Coronary artery (tissue), 2 donors: ENCODE measurements at regions not wholly inside any gene's neighbourhood (a gene's known extent, or its start where the extent isn't known, plus 50 kb on each side); places are given as distances from the start of the nearest gene placed in this dataset.
"Not testable (repeated sequence)": the region's sequence is repeated elsewhere in the genome, so short reads cannot be mapped to it uniquely, and the experiment has no call there.

Source experiments
- DNase-seq: peaks from one replicate; pipeline ENCODE4 v3.0.0-alpha.2; 2017; ENCODE audit warnings: low spot score
- H3K27ac ChIP-seq, 2 donors: fragments of 200-600 bp; sonication (generic); one replicate each; pipeline ENCODE4 v1.5.1; 2016 to 2019
- H3K4me3 ChIP-seq: fragments of 200-600 bp; sonication (generic); 2 replicates; pipeline ENCODE4 v1.5.1; 2016; ENCODE audit warnings: mild to moderate bottlenecking, moderate library complexity
- TF ChIP-seq, protein P1 (sequence below): fragments of 200-600 bp; sonication (generic); IDR thresholded peaks from one replicate; pipeline ENCODE4 v1.5.1; 2019; ENCODE audit warnings: antibody characterized with exemption

DNA sequence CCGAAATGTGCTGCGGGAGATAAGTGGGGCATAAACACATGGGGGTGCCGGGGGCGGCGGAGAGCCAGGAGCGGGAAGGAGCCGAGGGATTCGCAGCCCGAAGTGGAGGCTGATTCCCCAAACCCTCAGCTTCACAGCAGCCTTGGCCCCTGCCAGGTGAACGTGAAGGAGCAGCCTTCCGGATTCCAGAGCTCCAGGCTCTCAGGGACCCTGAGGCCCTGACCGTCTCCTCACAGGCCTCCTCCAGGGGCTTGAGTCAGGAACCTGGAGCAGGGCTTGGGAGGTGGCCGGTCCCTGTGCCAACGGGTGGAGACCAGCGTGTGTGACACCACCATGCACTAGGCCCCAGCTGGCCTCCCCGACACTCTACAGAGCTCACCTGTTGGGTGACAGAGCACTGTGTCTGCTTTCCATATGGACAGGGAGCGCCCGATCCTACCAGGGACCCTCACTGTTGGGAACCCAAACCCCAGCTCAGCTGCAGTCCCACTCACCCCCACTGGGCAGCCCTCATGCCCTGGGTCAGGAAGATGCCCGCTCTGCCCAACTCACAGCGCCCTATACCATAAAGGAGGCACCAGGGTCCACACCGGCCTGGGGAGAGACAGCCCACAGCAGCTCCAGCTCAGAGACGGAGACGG is 117.6 kb upstream of the OTOS start:
- H3K4me3 ChIP-seq, result no peak overlapping the region
- DNase-seq, result no peak
- TF ChIP-seq, protein P1, sequence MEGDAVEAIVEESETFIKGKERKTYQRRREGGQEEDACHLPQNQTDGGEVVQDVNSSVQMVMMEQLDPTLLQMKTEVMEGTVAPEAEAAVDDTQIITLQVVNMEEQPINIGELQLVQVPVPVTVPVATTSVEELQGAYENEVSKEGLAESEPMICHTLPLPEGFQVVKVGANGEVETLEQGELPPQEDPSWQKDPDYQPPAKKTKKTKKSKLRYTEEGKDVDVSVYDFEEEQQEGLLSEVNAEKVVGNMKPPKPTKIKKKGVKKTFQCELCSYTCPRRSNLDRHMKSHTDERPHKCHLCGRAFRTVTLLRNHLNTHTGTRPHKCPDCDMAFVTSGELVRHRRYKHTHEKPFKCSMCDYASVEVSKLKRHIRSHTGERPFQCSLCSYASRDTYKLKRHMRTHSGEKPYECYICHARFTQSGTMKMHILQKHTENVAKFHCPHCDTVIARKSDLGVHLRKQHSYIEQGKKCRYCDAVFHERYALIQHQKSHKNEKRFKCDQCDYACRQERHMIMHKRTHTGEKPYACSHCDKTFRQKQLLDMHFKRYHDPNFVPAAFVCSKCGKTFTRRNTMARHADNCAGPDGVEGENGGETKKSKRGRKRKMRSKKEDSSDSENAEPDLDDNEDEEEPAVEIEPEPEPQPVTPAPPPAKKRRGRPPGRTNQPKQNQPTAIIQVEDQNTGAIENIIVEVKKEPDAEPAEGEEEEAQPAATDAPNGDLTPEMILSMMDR, result no peak
- peak overlapping the region; percentile 94 to 97 for H3K27ac ChIP-seq

DNA sequence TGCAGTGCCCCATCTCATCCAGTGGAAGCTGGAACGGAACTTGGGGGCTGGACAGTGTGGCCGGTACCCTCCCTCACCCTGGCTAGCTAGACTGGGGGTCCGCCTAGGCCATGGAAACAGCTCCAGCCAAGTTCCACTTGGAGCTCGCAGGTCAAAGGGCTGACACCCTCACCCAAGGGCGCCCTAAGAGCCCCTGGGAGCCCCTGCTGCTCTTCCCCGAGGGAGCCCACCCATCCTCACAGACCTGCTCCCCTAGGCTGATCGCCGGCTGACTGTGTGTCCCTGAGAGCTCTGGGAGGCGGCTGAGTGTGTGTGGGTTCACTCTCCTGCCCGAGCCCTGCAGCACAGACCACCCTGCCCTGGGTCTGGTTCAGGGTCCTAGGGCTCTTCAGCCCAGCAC is 118.2 kb upstream of the OTOS start:
- DNase-seq, result no peak
- TF ChIP-seq, protein P1, result no peak
- H3K4me3 ChIP-seq, result peak overlapping the region; percentile 20
- peak overlapping the region; percentile 94 to 97 for H3K27ac ChIP-seq

DNA sequence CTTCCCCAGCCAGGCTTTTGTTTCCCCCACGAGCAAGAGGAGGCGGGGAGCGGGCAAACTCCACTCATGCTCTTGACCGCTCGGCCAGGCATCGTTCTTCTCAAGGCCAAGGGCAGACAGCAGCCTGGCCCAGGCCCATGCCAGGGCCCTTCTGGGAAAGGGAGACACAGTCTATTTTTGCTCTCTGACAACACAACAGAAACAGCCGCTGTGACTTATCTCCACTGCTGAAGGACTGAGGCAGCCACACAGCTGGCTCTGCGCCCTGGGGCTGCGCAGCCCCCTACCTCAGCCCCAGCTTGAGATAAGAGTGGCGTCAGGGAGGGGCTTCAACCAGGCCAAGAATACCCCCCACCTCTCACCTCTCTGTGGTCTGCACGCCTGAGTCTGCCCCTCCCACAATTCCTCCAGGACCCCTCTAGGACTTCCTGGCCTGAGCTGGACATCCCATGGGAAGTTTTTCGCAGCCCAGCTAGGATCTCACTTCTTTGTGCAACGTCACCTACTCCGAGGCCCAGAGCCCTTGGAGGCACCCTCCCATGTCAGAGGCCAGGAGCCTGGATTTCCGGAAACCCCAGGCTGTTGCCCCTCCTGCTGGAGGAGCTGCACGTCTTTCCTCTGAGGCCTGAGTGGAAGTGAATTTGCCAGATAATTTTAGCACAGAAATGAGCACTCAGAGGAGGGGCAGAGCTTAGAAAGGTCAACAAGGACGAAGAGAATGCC is 118.9 kb upstream of the OTOS start:
- Histone ChIP-seq H3K27ac (peak overlapping the region; percentile 94 to 97), H3K4me3 (peak overlapping the region; percentile 20)
- DNase-seq, result peak; percentile 95
- TF ChIP-seq, protein P1, result no peak

DNA sequence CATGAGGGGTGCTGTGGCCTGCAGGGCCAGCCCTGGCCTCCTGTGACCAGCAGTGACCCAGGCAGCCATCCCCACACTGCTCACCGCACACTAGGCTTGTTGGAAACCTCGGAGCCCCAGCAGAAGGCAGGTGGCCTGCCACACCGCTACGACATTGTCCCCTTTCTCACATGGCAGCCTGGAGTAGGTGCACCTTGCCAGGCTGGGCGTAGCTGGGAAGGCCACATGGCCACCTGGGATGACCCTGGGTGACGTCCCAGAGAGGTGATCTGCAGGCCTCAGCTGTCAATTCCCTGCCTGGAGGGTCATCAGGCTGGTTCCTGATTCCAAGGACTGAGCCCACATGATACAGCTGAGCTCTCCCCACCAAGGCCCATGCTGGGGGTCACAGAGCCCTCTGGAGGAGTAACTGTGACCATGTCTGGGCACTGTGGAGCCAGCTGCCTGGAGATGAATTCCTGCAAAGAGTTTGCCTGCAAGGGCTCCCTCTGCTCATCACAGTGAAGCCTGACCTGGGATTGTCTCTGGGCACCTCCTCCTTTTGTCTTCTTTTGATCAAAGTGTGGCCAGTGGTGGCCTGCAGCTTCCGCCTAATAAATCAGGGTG is 119.6 kb upstream of the OTOS start:
- TF ChIP-seq, protein P1, result no peak
- Histone ChIP-seq H3K4me3 (peak overlapping the region; percentile 19), H3K27ac (peak overlapping the region; percentile 94 to 97)
- peak; percentile 75 for DNase-seq

DNA sequence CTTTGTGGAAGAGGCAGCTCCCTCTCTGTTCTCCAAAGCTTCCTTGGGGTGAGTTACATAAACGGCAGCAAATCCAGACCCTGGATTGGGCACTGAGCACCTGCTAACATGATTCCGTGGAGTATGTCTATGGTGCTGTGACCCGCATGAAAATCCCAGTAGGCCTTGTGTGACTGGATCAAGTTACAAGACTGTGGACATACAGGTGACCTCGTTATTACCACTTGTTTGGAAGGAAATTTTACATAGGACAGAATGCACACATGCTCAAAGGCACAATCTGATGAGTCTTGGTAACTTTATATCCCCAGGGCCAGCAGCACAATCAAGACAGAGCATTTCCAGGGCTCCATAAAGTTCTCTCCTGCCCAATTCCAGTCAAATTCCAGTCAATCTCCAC is 120.2 kb upstream of the OTOS start:
- Histone ChIP-seq H3K27ac (peak overlapping the region; percentile 94 to 97), H3K4me3 (no peak overlapping the region)
- TF ChIP-seq, protein P1, result no peak
- DNase-seq, result no peak

DNA sequence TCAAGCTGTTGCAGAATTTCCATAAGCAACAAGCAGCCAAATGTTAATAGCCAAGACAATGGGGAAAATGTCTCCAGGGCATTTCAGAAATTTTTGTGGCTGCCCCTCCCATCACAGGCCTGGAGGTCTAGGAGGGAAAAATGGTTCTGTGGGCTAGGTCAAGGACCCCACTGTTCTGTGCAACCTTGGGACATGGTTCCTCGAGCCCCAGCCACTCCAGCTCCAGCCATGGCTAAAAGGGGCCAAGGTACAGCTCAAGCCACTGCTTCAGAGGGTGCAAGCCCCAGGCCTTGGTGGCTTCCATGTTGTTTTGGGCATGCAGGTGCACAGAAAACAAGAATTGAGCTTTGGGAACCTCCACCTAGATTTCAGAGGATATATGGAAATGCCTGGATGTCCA is 122.1 kb upstream of the OTOS start:
- not testable (repeated sequence) for H3K27ac ChIP-seq, DNase-seq, H3K4me3 ChIP-seq

DNA sequence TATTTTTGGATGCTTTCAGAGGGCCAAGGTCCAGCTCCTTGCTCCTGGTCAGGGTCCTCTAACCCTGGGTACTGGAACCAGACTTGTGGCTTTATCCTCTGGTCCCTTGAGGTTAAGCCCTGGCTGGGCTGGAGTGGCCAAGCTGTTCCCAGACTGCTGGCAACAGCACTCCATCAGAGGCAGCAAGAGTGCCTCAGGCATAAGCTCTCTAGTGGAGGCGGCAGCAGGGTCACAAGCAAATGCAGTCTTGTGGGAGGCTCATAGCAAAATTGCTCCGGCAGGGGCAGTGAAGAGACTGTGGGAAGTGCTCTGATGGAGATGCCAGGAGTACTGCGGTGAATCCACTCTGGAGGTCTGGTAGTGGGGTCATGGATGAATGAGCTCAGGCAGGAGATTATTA is 128.9 kb upstream of the OTOS start:
- peak overlapping the region in 1 of 2 donors; percentile 62 for H3K27ac ChIP-seq
- TF ChIP-seq, protein P1, result no peak
- DNase-seq, result peak; percentile 71

More for the DNA sequence above, 128.9 kb upstream of the OTOS start:
- no peak overlapping the region for H3K4me3 ChIP-seq
